ENCODE measurements at regions not wholly inside any gene's neighbourhood (a gene's known extent, or its start where the extent isn't known, plus 50 kb on each side); places are given as distances from the start of the nearest gene placed in this dataset.

DNA sequence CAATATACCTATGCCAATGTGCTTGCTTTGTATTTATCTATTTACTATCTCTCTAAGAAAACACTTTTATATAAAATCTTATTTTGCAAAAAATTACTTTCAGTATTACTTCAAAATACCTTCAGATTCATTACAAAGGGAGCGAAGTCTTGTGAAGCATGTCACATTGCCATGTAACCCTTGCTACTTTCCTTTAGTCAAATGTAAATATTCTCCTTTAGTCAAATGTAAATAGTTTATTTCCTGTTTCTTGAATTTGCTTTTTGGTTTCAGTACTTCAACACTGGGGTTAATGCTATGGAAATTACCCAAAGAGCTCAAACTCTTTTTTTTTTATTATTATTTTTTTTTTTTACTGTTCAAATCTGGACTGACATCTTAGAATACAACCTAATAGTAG, 383.3 kb downstream of the GRXCR1 start:
- no peaks in the 10 kb centered on the region for H3K27me3 ChIP-seq (ENCODE audit: control insufficient read depth, extremely low read depth, insufficient read depth, low read length)
- no peaks in the 10 kb centered on the region for H4K20me1 ChIP-seq (ENCODE audit: control insufficient read depth, extremely low read depth, insufficient read depth, low read length)
- no peaks in the 10 kb centered on the region for H3K9me3 ChIP-seq (ENCODE audit: control insufficient read depth, low read depth, low read length)
- no peak overlapping the region for H3K27ac ChIP-seq (ENCODE audit: control insufficient read depth, insufficient read depth, low read length)
- FAIRE-seq, result no peak
- no peak overlapping the region for H3K9ac ChIP-seq (ENCODE audit: control insufficient read depth, extremely low read depth, insufficient read depth, low read length)
- H3K36me3 ChIP-seq (ENCODE audit: control insufficient read depth in 2 of 2, extremely low read depth in 1 of 2, insufficient read depth in 2 of 2, low read length in 2 of 2), result no peaks in the 10 kb centered on the region
- TF ChIP-seq EZH2 (IDR thresholded peaks at IDR 0.05; ENCODE audit: low read length), result no peak
- TF ChIP-seq, protein P1, sequence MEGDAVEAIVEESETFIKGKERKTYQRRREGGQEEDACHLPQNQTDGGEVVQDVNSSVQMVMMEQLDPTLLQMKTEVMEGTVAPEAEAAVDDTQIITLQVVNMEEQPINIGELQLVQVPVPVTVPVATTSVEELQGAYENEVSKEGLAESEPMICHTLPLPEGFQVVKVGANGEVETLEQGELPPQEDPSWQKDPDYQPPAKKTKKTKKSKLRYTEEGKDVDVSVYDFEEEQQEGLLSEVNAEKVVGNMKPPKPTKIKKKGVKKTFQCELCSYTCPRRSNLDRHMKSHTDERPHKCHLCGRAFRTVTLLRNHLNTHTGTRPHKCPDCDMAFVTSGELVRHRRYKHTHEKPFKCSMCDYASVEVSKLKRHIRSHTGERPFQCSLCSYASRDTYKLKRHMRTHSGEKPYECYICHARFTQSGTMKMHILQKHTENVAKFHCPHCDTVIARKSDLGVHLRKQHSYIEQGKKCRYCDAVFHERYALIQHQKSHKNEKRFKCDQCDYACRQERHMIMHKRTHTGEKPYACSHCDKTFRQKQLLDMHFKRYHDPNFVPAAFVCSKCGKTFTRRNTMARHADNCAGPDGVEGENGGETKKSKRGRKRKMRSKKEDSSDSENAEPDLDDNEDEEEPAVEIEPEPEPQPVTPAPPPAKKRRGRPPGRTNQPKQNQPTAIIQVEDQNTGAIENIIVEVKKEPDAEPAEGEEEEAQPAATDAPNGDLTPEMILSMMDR (optimal IDR thresholded peaks at IDR 0.05 in 1 of 3, IDR thresholded peaks at IDR 0.05 in 1 of 3, conservative IDR thresholded peaks at IDR 0.05 in 1 of 3; ENCODE audit: extremely low read depth in 1 of 3, insufficient read depth in 2 of 3, low read length in 3 of 3), result no peak
- no peak overlapping the region for H2AFZ ChIP-seq (ENCODE audit: control insufficient read depth, low read length)
- no peak overlapping the region for H3K4me3 ChIP-seq (ENCODE audit: control insufficient read depth in 2 of 3, extremely low read depth in 1 of 3, insufficient read depth in 2 of 3, low read depth in 1 of 3, low read length in 3 of 3)
- dilution Hi-C loops (cut with MboI; ENCODE audit: extremely low pct_ligation_motif_present, low sequenced_read_pairs), result no loop called here
- no peak overlapping the region for H3K4me2 ChIP-seq (ENCODE audit: control insufficient read depth, extremely low read depth, insufficient read depth, low read depth, low read length)
- no peaks in the 10 kb centered on the region for H3K9me1 ChIP-seq (ENCODE audit: control insufficient read depth, extremely low read depth, insufficient read depth, low read length)
- DNase-seq (ENCODE audit: low read depth, low spot score), result no peak
- H3K79me2 ChIP-seq (ENCODE audit: control insufficient read depth, insufficient read depth, low read length), result no peaks in the 10 kb centered on the region
- H3K4me1 ChIP-seq (ENCODE audit: control insufficient read depth, extremely low read depth, insufficient read depth, low read length), result no peaks in the 10 kb centered on the region

DNA sequence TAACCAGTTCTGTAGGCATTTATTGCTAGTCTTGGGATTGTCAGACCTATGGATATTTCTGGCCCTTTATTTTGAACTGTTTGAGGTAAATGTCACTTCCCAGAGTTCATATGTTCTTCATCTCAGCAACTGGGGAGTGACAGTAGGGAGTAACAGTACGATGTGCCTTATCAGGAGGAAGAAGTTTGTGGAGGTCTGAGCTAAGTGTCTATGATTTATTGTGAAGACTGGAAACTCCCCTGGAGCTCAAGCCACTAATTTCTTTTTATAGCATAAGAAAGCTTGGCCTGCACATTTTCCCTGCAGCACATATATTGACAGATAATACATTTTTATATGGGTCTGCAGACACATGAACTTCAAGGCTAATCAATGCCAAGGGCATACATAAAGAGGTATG, 383.8 kb downstream of the GRXCR1 start:
- no peaks in the 10 kb centered on the region for H3K9me3 ChIP-seq (ENCODE audit: control insufficient read depth, low read depth, low read length)
- dilution Hi-C loops (cut with MboI; ENCODE audit: extremely low pct_ligation_motif_present, low sequenced_read_pairs), result no loop called here
- DNase-seq (ENCODE audit: low read depth, low spot score) (no peak), FAIRE-seq (no peak)
- H3K27ac ChIP-seq (ENCODE audit: control insufficient read depth, insufficient read depth, low read length), result no peak overlapping the region
- TF ChIP-seq, protein P1 (optimal IDR thresholded peaks at IDR 0.05 in 1 of 3, IDR thresholded peaks at IDR 0.05 in 1 of 3, conservative IDR thresholded peaks at IDR 0.05 in 1 of 3; ENCODE audit: extremely low read depth in 1 of 3, insufficient read depth in 2 of 3, low read length in 3 of 3), result no peak
- TF ChIP-seq EZH2 (IDR thresholded peaks at IDR 0.05; ENCODE audit: low read length), result no peak
- no peak overlapping the region for H3K4me2 ChIP-seq (ENCODE audit: control insufficient read depth, extremely low read depth, insufficient read depth, low read depth, low read length)
- no peaks in the 10 kb centered on the region for H3K79me2 ChIP-seq (ENCODE audit: control insufficient read depth, insufficient read depth, low read length)
- no peaks in the 10 kb centered on the region for H3K9me1 ChIP-seq (ENCODE audit: control insufficient read depth, extremely low read depth, insufficient read depth, low read length)
- H2AFZ ChIP-seq (ENCODE audit: control insufficient read depth, low read length), result no peak overlapping the region
- H3K4me3 ChIP-seq (ENCODE audit: control insufficient read depth in 2 of 3, extremely low read depth in 1 of 3, insufficient read depth in 2 of 3, low read depth in 1 of 3, low read length in 3 of 3), result no peak overlapping the region
- no peaks in the 10 kb centered on the region for H4K20me1 ChIP-seq (ENCODE audit: control insufficient read depth, extremely low read depth, insufficient read depth, low read length)
- H3K4me1 ChIP-seq (ENCODE audit: control insufficient read depth, extremely low read depth, insufficient read depth, low read length), result no peaks in the 10 kb centered on the region
- H3K27me3 ChIP-seq (ENCODE audit: control insufficient read depth, extremely low read depth, insufficient read depth, low read length), result no peaks in the 10 kb centered on the region
- no peak overlapping the region for H3K9ac ChIP-seq (ENCODE audit: control insufficient read depth, extremely low read depth, insufficient read depth, low read length)
- H3K36me3 ChIP-seq (ENCODE audit: control insufficient read depth in 2 of 2, extremely low read depth in 1 of 2, insufficient read depth in 2 of 2, low read length in 2 of 2), result no peaks in the 10 kb centered on the region

All from keratinocyte (primary cell).